Adrenal gland (tissue), 9 donors: ENCODE measurements at regions not wholly inside any gene's neighbourhood (a gene's known extent, or its start where the extent isn't known, plus 50 kb on each side); places are given as distances from the start of the nearest gene placed in this dataset.

Source experiments
- DNase-seq, 7 donors: peaks; one replicate each; pipeline ENCODE4 v3.0.0-alpha.2; 2019 to 2020
- H3K27ac ChIP-seq, 5 donors: fragments of 200-600 bp; sonication (generic) in 4 of 5; 1 replicate in 3 of 5; 2 replicates in 2 of 5; pipeline versions ENCODE4 v1.5.1 to v1.8.0; 2016 to 2020; ENCODE audit warnings: mild to moderate bottlenecking in 1 of 5
- H3K27me3 ChIP-seq: fragments of 200-600 bp; 2 replicates; pipeline ENCODE4 v1.8.0; 2021
- H3K36me3 ChIP-seq, 2 donors: fragments of 200-600 bp; replicated peaks in 1 of 2; 1 replicate in 1 of 2; 2 replicates in 1 of 2; pipeline versions ENCODE4 v1.5.1 to v1.8.0; 2018 to 2022
- H3K4me1 ChIP-seq, 2 donors: fragments of 200-600 bp; replicated peaks in 1 of 2; 1 replicate in 1 of 2; 2 replicates in 1 of 2; pipeline versions ENCODE4 v1.5.1 to v1.8.0; 2018 to 2021
- H3K4me3 ChIP-seq, 4 donors: fragments of 200-600 bp; sonication (generic) in 3 of 4; one replicate each; pipeline ENCODE4 v1.5.1; 2016 to 2018
- H3K9me3 ChIP-seq, 3 donors: fragments of 200-600 bp; sonication (generic) in 1 of 3; replicated peaks in 1 of 3; 1 replicate in 2 of 3; 2 replicates in 1 of 3; pipeline versions ENCODE4 v1.5.1 to v1.8.0; 2016 to 2021
- POLR2A ChIP-seq, 2 donors: fragments of 450-650 bp; IDR thresholded peaks; one replicate each; pipeline ENCODE4 v1.6.1; 2017; ENCODE audit warnings: antibody characterized with exemption in 2 of 2, mild to moderate bottlenecking in 2 of 2, moderate library complexity in 1 of 2
- WGBS, 4 donors: extraction: QIAGEN DNeasy Blood & Tissue Kit in 2 of 4; methylation state at CpG; one replicate each; pipeline versions ENCODE4 v1.1.5 to v1.1.7; 2013 to 2017; 5-methylcytosine and 5-hydroxymethylcytosine counted together
- intact Hi-C, 2 donors: fragments of 100-400 bp; cut with DNase I; formaldehyde crosslinking; loops; one replicate each; pipeline versions ENCODE4 v1.14.1 to v1.15.0; 2022 to 2023
- TF ChIP-seq, protein P1 (sequence below), 6 experiments: fragments of 450-650 bp in 4 of 6; fragments of 200-600 bp in 2 of 6; sonication (generic) in 1 of 6; IDR thresholded peaks; 1 replicate in 5 of 6; 2 replicates in 1 of 6; pipeline versions ENCODE4 v1.5.1 to v1.8.0; 2016 to 2021; ENCODE audit warnings: antibody characterized with exemption in 6 of 6, mild to moderate bottlenecking in 2 of 6, moderate library complexity in 1 of 6
- donor health status: healthy with polysubstance abuse.
- donor health status: Bipolar disorder and iron deficiency.
- donor health status: DM: yes; HTN: yes; CAD: no.
- donor health status: DM: no; HTN: no; CAD: no.
- donor health status: DM: no; HTN: no; CAD: no.

DNA sequence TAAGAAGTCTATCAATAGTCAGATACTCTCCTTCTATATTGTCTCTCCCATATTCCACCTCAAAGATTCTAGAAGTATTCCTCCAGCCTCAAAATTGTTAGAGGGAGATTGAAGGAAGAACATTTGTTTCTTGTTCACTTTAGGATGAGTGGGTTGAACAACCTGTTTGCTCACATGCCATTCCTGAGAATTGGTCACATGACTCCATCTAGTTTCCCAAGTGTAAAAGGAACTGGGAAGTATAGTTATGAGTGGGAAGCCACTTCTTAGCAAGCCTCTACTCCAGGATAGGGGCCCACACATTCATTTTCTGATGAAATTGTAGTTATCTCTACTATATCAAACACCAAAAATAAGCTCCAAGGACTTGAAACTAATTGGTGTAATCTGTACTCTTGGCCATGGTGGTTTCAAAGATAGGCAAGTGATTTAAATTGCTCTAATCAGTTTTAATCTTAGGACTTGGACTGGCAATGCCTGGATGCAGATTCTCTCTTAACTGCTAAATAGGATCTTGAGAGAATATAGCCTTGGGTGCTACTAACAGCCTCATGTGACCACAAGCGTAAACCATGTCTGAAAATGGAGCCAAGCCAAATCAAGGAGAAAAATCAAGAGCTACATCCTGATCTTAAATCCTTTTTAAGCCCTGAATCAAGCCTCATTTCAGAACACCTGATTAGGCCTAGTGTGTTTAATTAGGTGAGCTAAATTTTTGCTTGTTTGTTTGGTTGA is 758.7 kb upstream of the MAN1A1 start:
- Histone ChIP-seq H3K9me3 (no peaks in the 10 kb centered on the region), H3K27ac (no peak overlapping the region), H3K27me3 (no peaks in the 10 kb centered on the region), H3K4me3 (no peak overlapping the region), H3K4me1 (no peaks in the 10 kb centered on the region), H3K36me3 (no peaks in the 10 kb centered on the region)
- WGBS, 4 donors: 86 to 88% (median 87%) methylated on average over 1 of the region's 1 CpG
- intact Hi-C loops: no loop called here
- no peak for DNase-seq
- no peak for TF ChIP-seq POLR2A (IDR thresholded peaks at IDR 0.05)
- TF ChIP-seq, protein P1, sequence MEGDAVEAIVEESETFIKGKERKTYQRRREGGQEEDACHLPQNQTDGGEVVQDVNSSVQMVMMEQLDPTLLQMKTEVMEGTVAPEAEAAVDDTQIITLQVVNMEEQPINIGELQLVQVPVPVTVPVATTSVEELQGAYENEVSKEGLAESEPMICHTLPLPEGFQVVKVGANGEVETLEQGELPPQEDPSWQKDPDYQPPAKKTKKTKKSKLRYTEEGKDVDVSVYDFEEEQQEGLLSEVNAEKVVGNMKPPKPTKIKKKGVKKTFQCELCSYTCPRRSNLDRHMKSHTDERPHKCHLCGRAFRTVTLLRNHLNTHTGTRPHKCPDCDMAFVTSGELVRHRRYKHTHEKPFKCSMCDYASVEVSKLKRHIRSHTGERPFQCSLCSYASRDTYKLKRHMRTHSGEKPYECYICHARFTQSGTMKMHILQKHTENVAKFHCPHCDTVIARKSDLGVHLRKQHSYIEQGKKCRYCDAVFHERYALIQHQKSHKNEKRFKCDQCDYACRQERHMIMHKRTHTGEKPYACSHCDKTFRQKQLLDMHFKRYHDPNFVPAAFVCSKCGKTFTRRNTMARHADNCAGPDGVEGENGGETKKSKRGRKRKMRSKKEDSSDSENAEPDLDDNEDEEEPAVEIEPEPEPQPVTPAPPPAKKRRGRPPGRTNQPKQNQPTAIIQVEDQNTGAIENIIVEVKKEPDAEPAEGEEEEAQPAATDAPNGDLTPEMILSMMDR (IDR thresholded peaks at IDR 0.05): no peak

DNA sequence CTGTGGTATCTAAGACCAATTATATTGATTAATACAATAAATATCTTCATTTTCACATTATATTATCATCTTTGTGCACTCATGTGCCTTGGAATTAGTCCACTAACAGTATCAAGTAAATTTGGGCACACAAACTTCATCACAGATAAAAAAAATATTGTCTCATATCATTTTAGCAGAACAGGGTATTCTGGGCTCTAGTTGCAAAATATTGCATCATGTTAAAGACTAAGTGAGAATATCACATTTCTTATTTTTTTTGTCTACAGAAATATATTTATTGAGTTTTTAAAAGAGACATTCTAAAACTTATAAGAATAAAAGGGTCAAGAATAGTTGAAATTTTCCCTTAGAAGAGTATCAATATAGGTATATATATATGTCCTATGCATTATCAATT is 754.1 kb upstream of the MAN1A1 start:
- TF ChIP-seq, protein P1 (IDR thresholded peaks at IDR 0.05): no peak
- TF ChIP-seq POLR2A (IDR thresholded peaks at IDR 0.05): no peak
- H3K36me3 ChIP-seq: no peaks in the 10 kb centered on the region
- H3K4me3 ChIP-seq: no peak overlapping the region
- DNase-seq: no peak
- H3K27me3 ChIP-seq: no peaks in the 10 kb centered on the region
- intact Hi-C loops: no loop called here
- H3K9me3 ChIP-seq: no peaks in the 10 kb centered on the region
- no peak overlapping the region for H3K27ac ChIP-seq
- H3K4me1 ChIP-seq: no peaks in the 10 kb centered on the region

DNA sequence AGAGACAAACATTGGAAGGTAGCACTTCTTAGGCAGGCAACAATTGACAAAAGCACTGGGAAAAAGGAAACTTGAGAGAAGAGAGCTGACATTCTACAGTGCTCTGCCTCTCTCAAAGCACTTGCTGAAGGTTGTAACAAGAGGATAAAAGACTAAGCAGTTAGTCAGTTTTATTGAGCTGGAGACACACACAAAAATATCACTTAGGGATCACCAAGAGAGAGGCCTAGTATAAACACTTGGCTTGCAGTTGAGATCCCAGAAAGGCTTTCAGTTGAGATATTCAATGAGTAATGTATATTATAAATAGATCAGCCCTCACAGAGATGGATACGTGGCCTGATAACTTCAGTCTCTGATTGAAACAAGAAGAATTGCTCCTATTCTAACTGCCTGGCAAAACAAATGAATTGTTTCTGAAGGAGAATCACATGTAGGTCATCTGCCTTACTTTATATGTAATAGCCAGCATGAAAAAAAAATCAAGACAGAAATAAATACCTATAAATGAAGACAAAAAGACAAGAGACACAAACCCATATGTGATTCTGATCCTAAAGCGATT is 747.2 kb upstream of the MAN1A1 start:
- H3K4me3 ChIP-seq: no peak overlapping the region
- no peak for DNase-seq
- H3K27me3 ChIP-seq: no peaks in the 10 kb centered on the region
- intact Hi-C loops: no loop called here
- H3K9me3 ChIP-seq: no peaks in the 10 kb centered on the region
- H3K4me1 ChIP-seq: no peaks in the 10 kb centered on the region
- no peak overlapping the region for H3K27ac ChIP-seq
- H3K36me3 ChIP-seq: no peaks in the 10 kb centered on the region
- TF ChIP-seq POLR2A (IDR thresholded peaks at IDR 0.05): no peak
- TF ChIP-seq, protein P1 (IDR thresholded peaks at IDR 0.05): no peak
- WGBS, 4 donors: 70 to 81% (median 78%) methylated on average over 2 of the region's 2 CpGs

DNA sequence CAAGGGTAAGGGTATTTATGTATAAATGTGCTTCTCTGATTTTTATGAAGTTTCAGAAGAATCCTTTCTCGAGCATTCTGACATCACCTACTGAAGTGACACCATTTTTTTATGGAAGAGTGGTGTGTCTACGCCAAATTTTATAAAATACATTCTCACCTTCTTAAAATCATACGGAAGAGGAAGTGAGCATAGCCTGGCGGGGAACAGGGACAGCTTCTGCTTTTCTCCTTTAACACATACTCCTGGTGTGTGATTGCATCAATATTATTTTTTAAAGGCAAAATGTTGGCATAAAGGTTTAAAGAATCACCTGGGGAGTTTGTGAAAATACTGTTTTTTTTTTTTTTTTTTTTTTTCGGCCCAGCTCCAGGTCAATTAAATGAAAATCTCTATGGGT is 733.6 kb upstream of the MAN1A1 start:
- Histone ChIP-seq H3K4me1 (no peaks in the 10 kb centered on the region), H3K9me3 (no peaks in the 10 kb centered on the region), H3K4me3 (no peak overlapping the region), H3K27ac (no peak overlapping the region), H3K36me3 (no peaks in the 10 kb centered on the region), H3K27me3 (no peaks in the 10 kb centered on the region)
- intact Hi-C loops: no loop called here
- TF ChIP-seq, protein P1 (IDR thresholded peaks at IDR 0.05): no peak
- no peak for DNase-seq
- 75 to 82% (median 78%) methylated on average over 5 of the region's 5 CpGs for WGBS, 4 donors
